Lung microvascular endothelial cell (primary cell): ENCODE measurements at regions not wholly inside any gene's neighbourhood (a gene's known extent, or its start where the extent isn't known, plus 50 kb on each side); places are given as distances from the start of the nearest gene placed in this dataset.
A peak's percentile ranks its signal among the peaks of the same experiment; 100 is the strongest.

Source experiments
- DNase-seq, 2 donors: peaks; one replicate each; pipeline versions ENCODE4 v3.0.0 to v3.0.0-alpha.2; 2010; ENCODE audit warnings: low read depth in 2 of 2

DNA sequence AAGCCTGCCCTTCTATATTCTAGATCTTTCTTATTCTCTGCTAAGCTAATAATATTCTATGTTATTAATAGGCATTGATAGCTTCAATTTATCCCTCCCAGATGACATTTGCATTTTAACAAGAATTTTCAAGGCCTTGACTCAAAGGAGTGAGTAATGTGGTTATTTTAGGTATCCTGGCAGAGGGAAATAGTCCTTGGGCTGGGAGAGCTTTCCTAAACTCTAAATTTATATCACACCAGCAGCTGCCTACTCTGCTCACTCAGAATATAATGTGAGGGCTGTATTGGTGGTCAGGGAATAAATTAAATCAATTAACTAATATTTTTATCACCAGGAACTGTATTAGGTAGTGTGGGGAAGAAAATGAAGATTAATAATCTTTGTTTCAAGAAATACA lies 74.8 kb upstream of the ADAM23 start:
- no peak for DNase-seq

DNA sequence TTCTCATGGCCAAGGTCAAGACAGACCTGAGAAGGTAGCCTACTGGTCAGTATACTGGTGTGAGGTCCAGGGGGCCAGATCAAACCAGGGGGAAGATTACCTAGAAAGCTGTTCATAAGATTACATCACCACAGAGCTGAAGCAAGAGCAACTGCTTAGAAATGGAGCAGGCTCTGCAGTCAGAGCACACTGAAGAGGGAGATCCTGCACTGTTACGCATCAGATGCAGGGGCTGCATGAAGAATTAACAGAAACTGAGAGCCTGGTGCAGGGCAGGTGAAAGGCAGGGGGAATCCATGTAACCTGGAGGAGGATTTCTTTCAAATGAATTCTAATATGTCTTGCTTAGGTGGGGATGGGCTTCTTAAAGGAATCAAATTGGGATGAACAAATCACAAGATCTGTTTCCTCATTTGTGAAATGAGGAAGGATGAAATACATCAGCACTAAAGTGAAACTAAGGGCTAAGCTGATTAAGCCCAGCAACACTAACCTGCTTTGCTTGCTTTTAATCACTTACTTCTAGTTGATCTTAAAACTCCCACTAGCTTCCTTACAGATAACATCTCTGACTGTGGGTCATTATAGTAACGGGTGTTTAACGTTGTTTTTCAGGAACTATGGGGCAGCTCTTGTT lies 74.3 kb upstream of the ADAM23 start:
- DNase-seq: no peak

DNA sequence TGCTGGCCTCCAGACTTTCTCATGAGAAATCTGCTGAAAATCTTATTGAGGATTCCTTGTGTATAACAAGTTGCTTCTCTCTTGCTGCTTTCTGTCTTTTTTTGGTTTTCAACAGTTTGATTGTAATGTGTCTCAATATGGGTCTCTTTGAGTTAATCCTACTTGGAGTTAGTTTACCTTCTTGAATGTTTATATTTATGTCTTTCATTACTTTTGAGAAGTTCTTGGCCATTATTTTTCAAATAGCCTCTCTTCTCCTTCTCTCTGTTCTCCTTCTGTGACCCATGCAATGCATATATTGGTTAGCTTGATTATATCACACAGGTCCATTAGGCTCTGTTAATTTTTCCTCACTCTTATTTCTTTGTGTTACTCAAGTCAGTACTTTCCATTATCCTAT lies 67.4 kb upstream of the ADAM23 start:
- no peak for DNase-seq

DNA sequence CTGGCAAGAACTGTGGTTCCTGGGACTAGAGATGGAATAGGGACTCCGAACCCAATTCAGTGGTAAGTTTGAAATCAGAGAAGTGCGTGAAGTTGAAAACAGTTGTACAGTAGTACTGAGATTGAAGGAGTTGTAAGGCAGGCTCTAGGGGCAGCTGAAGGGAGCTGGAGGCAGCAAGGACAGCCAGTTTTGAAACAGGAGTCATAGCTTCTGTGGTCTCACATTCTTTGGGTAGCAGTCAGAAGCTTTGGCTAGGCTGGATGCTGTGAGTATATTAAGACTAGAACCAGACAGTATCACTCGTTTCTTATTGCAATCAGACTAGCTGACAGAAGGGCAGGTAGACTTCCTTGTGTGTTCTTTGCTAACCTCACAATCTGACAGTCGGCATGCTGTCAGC lies 64.5 kb upstream of the ADAM23 start:
- DNase-seq: no peak

DNA sequence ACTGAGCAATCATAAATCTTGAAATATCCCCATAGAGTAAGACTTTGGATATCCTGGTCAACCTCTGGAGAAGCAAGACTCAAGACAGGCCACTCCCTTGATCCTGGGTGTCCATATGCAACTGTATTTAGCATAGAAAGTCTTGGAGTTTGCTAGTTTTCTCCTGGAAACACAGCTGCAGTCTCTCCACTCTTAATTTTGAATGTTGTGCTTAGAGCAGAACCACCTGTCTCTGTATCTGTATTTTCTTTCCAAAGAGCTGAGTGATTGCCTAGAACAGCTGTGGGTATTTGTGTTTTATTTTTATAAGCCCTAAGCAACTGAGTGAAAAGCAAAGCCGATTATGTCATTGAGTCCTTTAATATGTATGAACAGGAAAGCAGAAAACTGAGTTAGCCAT lies 64.1 kb upstream of the ADAM23 start:
- DNase-seq: no peak

- no peak for DNase-seq
These were observed 63.4 kb upstream of the ADAM23 start for GRCh38 chr2:206379886-206380285.

DNA sequence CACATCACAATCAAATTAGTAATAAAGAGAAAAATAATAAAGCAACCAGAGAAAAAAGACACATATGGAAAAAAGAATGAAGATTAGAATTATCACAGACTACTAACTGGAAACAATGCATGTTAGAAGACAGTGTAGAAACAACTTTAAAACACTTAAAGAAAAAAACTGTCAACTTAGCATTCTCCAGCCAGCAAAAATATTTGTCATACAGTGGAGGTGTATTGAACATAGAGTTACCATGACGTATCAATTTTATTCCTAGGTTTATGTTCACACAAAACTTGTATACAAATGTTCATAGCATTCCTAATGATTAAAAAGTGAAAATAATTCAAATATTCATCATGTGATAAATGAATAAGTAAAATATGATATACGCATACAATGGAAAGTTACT lies 61.5 kb upstream of the ADAM23 start:
- DNase-seq: no peak

GRCh38 chr2:206383669-206384068 lies 59.7 kb upstream of the ADAM23 start:
- no peak for DNase-seq

- DNase-seq: no peak
These were observed 55.5 kb upstream of the ADAM23 start for GRCh38 chr2:206387808-206388207.

- no peak for DNase-seq
These were observed 54.6 kb upstream of the ADAM23 start for GRCh38 chr2:206388698-206389097.

DNA sequence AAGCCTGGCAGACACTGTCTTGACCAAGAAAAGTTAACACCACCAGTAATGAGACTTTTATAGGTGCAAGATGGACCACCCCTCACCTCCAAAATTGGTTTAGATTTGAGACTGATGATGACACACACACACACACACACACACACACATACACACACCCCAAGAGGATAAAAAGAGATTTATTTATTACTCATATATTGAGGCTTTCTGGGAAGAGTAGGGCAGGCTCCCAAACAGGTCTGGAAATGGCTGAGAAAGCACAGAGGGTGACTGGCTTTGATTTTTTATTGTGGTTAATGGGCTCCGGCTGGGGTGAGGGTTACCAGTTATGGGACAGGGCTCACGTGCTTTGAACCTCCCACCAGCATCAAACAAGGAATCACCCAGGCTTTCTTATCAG lies 54.2 kb upstream of the ADAM23 start:
- no peak for DNase-seq

DNA sequence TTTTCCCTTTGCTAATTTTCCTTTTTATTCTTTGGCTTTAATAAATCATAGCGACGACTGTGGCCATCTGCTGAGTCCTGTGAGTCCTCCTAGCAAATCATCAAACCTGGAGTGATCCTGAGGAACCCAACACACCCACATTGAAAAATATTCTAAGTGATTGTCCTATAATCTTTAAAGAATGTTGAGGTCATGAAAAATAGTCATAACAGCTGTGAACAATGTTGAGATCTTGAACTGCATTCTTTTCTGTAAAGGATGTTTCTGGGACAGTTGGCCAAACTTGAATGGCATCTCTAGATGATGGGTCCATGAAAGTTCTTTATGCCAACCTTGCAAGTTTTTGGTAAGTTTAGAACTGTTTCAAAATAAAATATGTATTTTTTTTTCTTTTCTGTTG lies 53.2 kb upstream of the ADAM23 start:
- no peak for DNase-seq

DNA sequence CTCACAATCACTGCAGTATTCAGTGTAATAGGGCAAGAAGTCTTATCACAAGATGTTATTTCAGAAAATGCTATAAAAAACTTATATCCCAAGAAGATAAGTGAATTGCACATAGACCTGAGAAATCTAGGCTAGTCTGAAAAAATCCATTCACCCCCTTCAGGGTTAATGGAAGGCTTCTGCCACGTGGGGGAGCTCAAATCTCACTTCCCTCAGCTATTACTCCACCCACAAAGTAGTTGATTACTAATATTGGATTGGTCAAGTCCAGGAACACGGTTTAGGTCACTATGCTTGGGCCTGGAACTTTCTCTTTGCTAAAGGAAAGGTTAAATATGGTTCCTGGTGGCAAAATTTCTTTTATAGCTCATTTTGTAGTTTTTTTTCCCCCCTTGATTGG lies 51.2 kb upstream of the ADAM23 start:
- peak; percentile 70 to 71 for DNase-seq
